Activated T-helper 2 cell treated with anti-CD3 and anti-CD28 coated beads, Interferon-gamma antibody, Interleukin-2, Interleukin-4, amounts not matched to agents 10 μg/mL and 5 μg/mL and 100 μg/mL, durations not matched to agents 14 hours and 24 hours and 36 hours (primary cell): ENCODE measurements at regions not wholly inside any gene's neighbourhood (a gene's known extent, or its start where the extent isn't known, plus 50 kb on each side); places are given as distances from the start of the nearest gene placed in this dataset.

Source experiments
- DNase-seq: peaks from one replicate; pipeline ENCODE4 v3.0.0; 2021; ENCODE audit warnings: low spot score
- H3K27ac Mint-ChIP-seq: one replicate; pipeline ENCODE4 v1.8.0; 2021; ENCODE audit warnings: mixed read lengths
- H3K27me3 Mint-ChIP-seq: one replicate; pipeline ENCODE4 v1.8.0; 2021; ENCODE audit warnings: low read depth, mixed read lengths
- H3K36me3 Mint-ChIP-seq: one replicate; pipeline ENCODE4 v1.8.0; 2021; ENCODE audit warnings: low read depth, mixed read lengths
- H3K4me1 Mint-ChIP-seq: one replicate; pipeline ENCODE4 v1.8.0; 2021; ENCODE audit warnings: low read depth, mixed read lengths
- H3K4me3 Mint-ChIP-seq: one replicate; pipeline ENCODE4 v1.8.0; 2021; ENCODE audit warnings: low read depth, mild to moderate bottlenecking, moderate library complexity, mixed read lengths
- H3K9me3 Mint-ChIP-seq: one replicate; pipeline ENCODE4 v1.8.0; 2021; ENCODE audit warnings: mixed read lengths
- intact Hi-C: fragments of 100-400 bp; cut with micrococcal nuclease; formaldehyde crosslinking; loops from one replicate; pipeline ENCODE4 v1.15.1; 2023

GRCh38 chr3:10665592-10665991 lies 150.4 kb upstream of the SLC6A11 start:
- H3K27me3 Mint-ChIP-seq = peaks cover 2% of the 10 kb centered on the region
- H3K9me3 Mint-ChIP-seq = no peaks in the 10 kb centered on the region
- intact Hi-C loops = no loop called here
- H3K4me1 Mint-ChIP-seq = peaks cover 7% of the 10 kb centered on the region
- no peak overlapping the region for H3K4me3 Mint-ChIP-seq
- H3K27ac Mint-ChIP-seq = no peak overlapping the region
- no peak for DNase-seq
- no peaks in the 10 kb centered on the region for H3K36me3 Mint-ChIP-seq

- DNase-seq = no peak
- Mint-ChIP-seq H3K27me3 (peaks cover 2% of the 10 kb centered on the region), H3K27ac (no peak overlapping the region), H3K9me3 (no peaks in the 10 kb centered on the region), H3K4me3 (no peak overlapping the region), H3K4me1 (peaks cover 7% of the 10 kb centered on the region), H3K36me3 (no peaks in the 10 kb centered on the region)
- intact Hi-C loops = no loop called here
Observed at GRCh38 chr3:10666621-10667020, 149.4 kb upstream of the SLC6A11 start.

- Mint-ChIP-seq H3K27ac (no peak overlapping the region), H3K4me1 (peaks cover 7% of the 10 kb centered on the region), H3K27me3 (peaks cover 2% of the 10 kb centered on the region), H3K36me3 (no peaks in the 10 kb centered on the region), H3K9me3 (no peaks in the 10 kb centered on the region), H3K4me3 (no peak overlapping the region)
- intact Hi-C loops = no loop called here
- DNase-seq = no peak
Observed at GRCh38 chr3:10667269-10667668, 148.8 kb upstream of the SLC6A11 start.

- H3K36me3 Mint-ChIP-seq = no peaks in the 10 kb centered on the region
- DNase-seq = no peak
- no peak overlapping the region for H3K27ac Mint-ChIP-seq
- peaks cover 2% of the 10 kb centered on the region for H3K27me3 Mint-ChIP-seq
- peaks cover 7% of the 10 kb centered on the region for H3K4me1 Mint-ChIP-seq
- no peak overlapping the region for H3K4me3 Mint-ChIP-seq
- intact Hi-C loops = no loop called here
- H3K9me3 Mint-ChIP-seq = no peaks in the 10 kb centered on the region
Observed at GRCh38 chr3:10667901-10668476, 148.0 kb upstream of the SLC6A11 start.

GRCh38 chr3:10669490-10670048 lies 146.5 kb upstream of the SLC6A11 start:
- Mint-ChIP-seq H3K36me3 (no peaks in the 10 kb centered on the region), H3K27me3 (peaks cover 4% of the 10 kb centered on the region), H3K4me1 (peaks cover 7% of the 10 kb centered on the region), H3K27ac (no peak overlapping the region), H3K9me3 (no peaks in the 10 kb centered on the region), H3K4me3 (no peak overlapping the region)
- intact Hi-C loops = no loop called here
- no peak for DNase-seq

- H3K4me3 Mint-ChIP-seq = no peak overlapping the region
- no peaks in the 10 kb centered on the region for H3K4me1 Mint-ChIP-seq
- no peaks in the 10 kb centered on the region for H3K36me3 Mint-ChIP-seq
- no peak for DNase-seq
- H3K27me3 Mint-ChIP-seq = peaks cover 6% of the 10 kb centered on the region
- intact Hi-C loops = no loop called here
- H3K9me3 Mint-ChIP-seq = no peaks in the 10 kb centered on the region
- H3K27ac Mint-ChIP-seq = no peak overlapping the region
Observed at GRCh38 chr3:10672422-10672821, 143.6 kb upstream of the SLC6A11 start.

GRCh38 chr3:10674578-10674977 lies 141.4 kb upstream of the SLC6A11 start:
- no peaks in the 10 kb centered on the region for H3K4me1 Mint-ChIP-seq
- no peaks in the 10 kb centered on the region for H3K9me3 Mint-ChIP-seq
- no peak overlapping the region for H3K4me3 Mint-ChIP-seq
- H3K27me3 Mint-ChIP-seq = peaks cover 6% of the 10 kb centered on the region
- intact Hi-C loops = no loop called here
- no peaks in the 10 kb centered on the region for H3K36me3 Mint-ChIP-seq
- no peak overlapping the region for H3K27ac Mint-ChIP-seq
- DNase-seq = no peak

- Mint-ChIP-seq H3K9me3 (no peaks in the 10 kb centered on the region), H3K36me3 (no peaks in the 10 kb centered on the region), H3K4me1 (no peaks in the 10 kb centered on the region), H3K27ac (no peak overlapping the region), H3K27me3 (peaks cover 6% of the 10 kb centered on the region), H3K4me3 (no peak overlapping the region)
- intact Hi-C loops = no loop called here
- no peak for DNase-seq
Observed at GRCh38 chr3:10676905-10677304, 139.1 kb upstream of the SLC6A11 start.

- no peak overlapping the region for H3K27ac Mint-ChIP-seq
- intact Hi-C loops = no loop called here
- H3K36me3 Mint-ChIP-seq = no peaks in the 10 kb centered on the region
- no peaks in the 10 kb centered on the region for H3K4me1 Mint-ChIP-seq
- no peaks in the 10 kb centered on the region for H3K9me3 Mint-ChIP-seq
- H3K4me3 Mint-ChIP-seq = no peak overlapping the region
- DNase-seq = no peak
- peaks cover 4% of the 10 kb centered on the region for H3K27me3 Mint-ChIP-seq
Observed at GRCh38 chr3:10678796-10679376, 137.1 kb upstream of the SLC6A11 start.

- H3K27ac Mint-ChIP-seq = no peak overlapping the region
- peaks cover 2% of the 10 kb centered on the region for H3K27me3 Mint-ChIP-seq
- H3K9me3 Mint-ChIP-seq = no peaks in the 10 kb centered on the region
- intact Hi-C loops = no loop called here
- H3K4me3 Mint-ChIP-seq = no peak overlapping the region
- no peak for DNase-seq
- H3K4me1 Mint-ChIP-seq = no peaks in the 10 kb centered on the region
- no peaks in the 10 kb centered on the region for H3K36me3 Mint-ChIP-seq
Observed at GRCh38 chr3:10680796-10681195, 135.2 kb upstream of the SLC6A11 start.

- DNase-seq = no peak
- H3K36me3 Mint-ChIP-seq = no peaks in the 10 kb centered on the region
- H3K27me3 Mint-ChIP-seq = no peaks in the 10 kb centered on the region
- no peaks in the 10 kb centered on the region for H3K9me3 Mint-ChIP-seq
- intact Hi-C loops = no loop called here
- H3K4me3 Mint-ChIP-seq = no peak overlapping the region
- H3K27ac Mint-ChIP-seq = no peak overlapping the region
- H3K4me1 Mint-ChIP-seq = no peaks in the 10 kb centered on the region
Observed at GRCh38 chr3:10682692-10683091, 133.3 kb upstream of the SLC6A11 start.

- Mint-ChIP-seq H3K4me1 (no peaks in the 10 kb centered on the region), H3K27me3 (peaks cover 1% of the 10 kb centered on the region), H3K27ac (no peak overlapping the region), H3K4me3 (no peak overlapping the region), H3K36me3 (no peaks in the 10 kb centered on the region), H3K9me3 (no peaks in the 10 kb centered on the region)
- DNase-seq = no peak
- intact Hi-C loops = no loop called here
Observed at GRCh38 chr3:10683106-10683505, 132.9 kb upstream of the SLC6A11 start.

- H3K9me3 Mint-ChIP-seq = no peaks in the 10 kb centered on the region
- intact Hi-C loops = no loop called here
- DNase-seq = no peak
- no peak overlapping the region for H3K27ac Mint-ChIP-seq
- no peaks in the 10 kb centered on the region for H3K36me3 Mint-ChIP-seq
- peaks cover 4% of the 10 kb centered on the region for H3K27me3 Mint-ChIP-seq
- H3K4me3 Mint-ChIP-seq = no peak overlapping the region
- no peaks in the 10 kb centered on the region for H3K4me1 Mint-ChIP-seq
Observed at GRCh38 chr3:10688126-10688525, 127.9 kb upstream of the SLC6A11 start.
